A673 (cell line): ENCODE measurements at regions not wholly inside any gene's neighbourhood (a gene's known extent, or its start where the extent isn't known, plus 50 kb on each side); places are given as distances from the start of the nearest gene placed in this dataset.

Experiments used
- CTCF ChIP-seq: fragments of 300-800, 200-600 bp; sonication (generic); conservative IDR thresholded peaks from 2 replicates; pipeline ENCODE4 v1.5.1; 2017; ENCODE audit warnings: low read depth, mild to moderate bottlenecking, antibody characterized with exemption, low read length, moderate library complexity, mixed read lengths
- EZH2 ChIP-seq: fragments of 200-600 bp; sonication (generic); IDR thresholded peaks from 2 replicates; pipeline ENCODE4 v1.6.1; 2017; ENCODE audit warnings: borderline replicate concordance, low read depth, mild to moderate bottlenecking, mixed read lengths, antibody characterized with exemption, low read length; ENCODE audit not compliant: poor library complexity, severe bottlenecking

DNA sequence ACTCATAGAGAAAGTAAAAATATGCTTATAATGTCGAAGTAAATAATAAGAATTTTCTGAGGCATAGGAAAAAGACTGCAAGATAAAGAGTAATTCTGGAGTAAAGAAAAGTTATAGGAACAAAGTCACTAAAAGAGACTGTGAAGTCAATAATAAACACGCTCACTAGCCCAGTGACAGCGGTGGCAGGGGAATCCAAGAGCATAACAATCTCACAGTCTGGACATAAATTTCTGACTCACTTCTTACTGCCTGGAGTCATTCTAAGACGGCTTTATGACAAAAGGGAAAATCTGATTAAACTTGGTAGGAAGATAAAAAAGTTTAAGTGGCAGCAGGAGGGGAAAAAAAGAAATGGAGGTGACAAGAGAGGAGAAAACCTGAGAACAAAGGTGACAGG, 56.4 kb upstream of the GRIP1 start:
- no peak for TF ChIP-seq EZH2
- TF ChIP-seq CTCF = no peak
